Colonic mucosa (tissue), 4 donors: ENCODE measurements at regions not wholly inside any gene's neighbourhood (a gene's known extent, or its start where the extent isn't known, plus 50 kb on each side); places are given as distances from the start of the nearest gene placed in this dataset.

Source experiments
- DNase-seq: peaks from one replicate; pipeline ENCODE4 v3.0.0-alpha.2; 2020
- H3K27ac ChIP-seq: fragments of 200-600 bp; one replicate; pipeline ENCODE4 v1.8.0; 2021
- H3K27me3 ChIP-seq: fragments of 200-600 bp; one replicate; pipeline ENCODE4 v1.8.0; 2021
- H3K36me3 ChIP-seq: fragments of 200-600 bp; one replicate; pipeline ENCODE4 v1.8.0; 2021
- H3K4me1 ChIP-seq: fragments of 200-600 bp; one replicate; pipeline ENCODE4 v1.8.0; 2021; ENCODE audit warnings: mild to moderate bottlenecking
- H3K4me3 ChIP-seq: fragments of 200-600 bp; one replicate; pipeline ENCODE4 v1.8.0; 2021
- H3K9ac ChIP-seq, 2 donors: one replicate each; pipeline ENCODE4 v1.7.0; 2013; ENCODE audit warnings: control low read depth in 2 of 2, low read depth in 2 of 2, low read length in 2 of 2
- H3K9me3 ChIP-seq: fragments of 200-600 bp; one replicate; pipeline ENCODE4 v1.8.0; 2021
- CTCF ChIP-seq: fragments of 200-600 bp; IDR thresholded peaks from one replicate; pipeline ENCODE4 v1.8.0; 2022; ENCODE audit warnings: antibody characterized with exemption, mild to moderate bottlenecking
- intact Hi-C: fragments of 100-400 bp; cut with DNase I; formaldehyde crosslinking; loops from one replicate; pipeline ENCODE4 v1.14.1; 2022
- donor health status: healthy.
- donor health status: DM: no; HTN: no; CAD: no.
- donor health status: DM: no; HTN: no; CAD: no.

DNA sequence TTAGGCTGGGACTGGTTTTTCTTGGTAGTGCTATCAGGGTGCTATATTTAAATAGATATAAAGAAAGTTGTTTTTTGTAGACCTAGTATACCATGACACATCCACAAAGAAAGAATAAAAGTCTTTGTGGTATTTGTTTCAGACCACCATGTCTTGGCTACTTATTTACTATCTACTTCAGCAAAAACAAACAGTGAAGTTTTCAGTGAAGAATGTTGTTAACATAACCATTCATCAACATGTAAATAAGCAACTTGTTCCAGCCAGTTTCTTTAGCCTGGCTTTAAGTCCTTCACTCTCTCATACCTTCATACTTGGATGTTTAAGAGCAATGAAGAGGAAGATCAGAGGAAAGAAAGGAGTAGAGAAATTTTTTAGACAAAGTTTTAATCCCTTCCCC, 624.1 kb downstream of the CD109 start:
- no peak for TF ChIP-seq CTCF
- Histone ChIP-seq H3K9ac (no peak overlapping the region), H3K4me1 (no peaks in the 10 kb centered on the region), H3K27me3 (no peaks in the 10 kb centered on the region), H3K4me3 (no peak overlapping the region), H3K27ac (no peak overlapping the region), H3K36me3 (no peaks in the 10 kb centered on the region), H3K9me3 (no peaks in the 10 kb centered on the region)
- DNase-seq: no peak
- intact Hi-C loops: no loop called here

GRCh38 chr6:74319292-74319691, 623.3 kb downstream of the CD109 start:
- TF ChIP-seq CTCF: no peak
- H3K9ac ChIP-seq: no peak overlapping the region
- intact Hi-C loops: no loop called here
- H3K36me3 ChIP-seq: no peaks in the 10 kb centered on the region
- no peak for DNase-seq
- H3K27me3 ChIP-seq: no peaks in the 10 kb centered on the region
- no peaks in the 10 kb centered on the region for H3K4me1 ChIP-seq
- no peak overlapping the region for H3K4me3 ChIP-seq
- no peaks in the 10 kb centered on the region for H3K9me3 ChIP-seq
- no peak overlapping the region for H3K27ac ChIP-seq

DNA sequence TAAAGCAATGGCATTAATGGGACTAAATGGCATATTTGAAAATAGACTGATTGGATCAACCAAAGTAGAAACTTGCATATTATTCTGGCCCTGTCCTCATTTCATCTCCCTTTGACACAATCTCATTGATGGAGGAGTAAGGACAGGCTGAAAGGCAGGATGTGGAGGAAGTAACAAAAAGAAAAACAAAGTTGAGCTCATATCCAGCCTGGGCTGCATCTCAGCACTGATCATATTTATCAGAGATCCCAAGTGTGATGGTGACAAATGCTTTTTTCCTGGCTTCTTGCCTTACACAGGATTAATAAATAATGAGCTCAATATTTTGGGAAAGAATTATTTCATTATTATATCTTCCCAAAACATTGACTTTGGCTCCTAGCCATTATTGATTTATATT, 622.7 kb downstream of the CD109 start:
- no peak for DNase-seq
- no peak overlapping the region for H3K4me3 ChIP-seq
- no peak overlapping the region for H3K9ac ChIP-seq
- H3K27me3 ChIP-seq: no peaks in the 10 kb centered on the region
- H3K4me1 ChIP-seq: no peaks in the 10 kb centered on the region
- no peaks in the 10 kb centered on the region for H3K9me3 ChIP-seq
- no peak overlapping the region for H3K27ac ChIP-seq
- TF ChIP-seq CTCF: no peak
- intact Hi-C loops: no loop called here
- H3K36me3 ChIP-seq: no peaks in the 10 kb centered on the region

DNA sequence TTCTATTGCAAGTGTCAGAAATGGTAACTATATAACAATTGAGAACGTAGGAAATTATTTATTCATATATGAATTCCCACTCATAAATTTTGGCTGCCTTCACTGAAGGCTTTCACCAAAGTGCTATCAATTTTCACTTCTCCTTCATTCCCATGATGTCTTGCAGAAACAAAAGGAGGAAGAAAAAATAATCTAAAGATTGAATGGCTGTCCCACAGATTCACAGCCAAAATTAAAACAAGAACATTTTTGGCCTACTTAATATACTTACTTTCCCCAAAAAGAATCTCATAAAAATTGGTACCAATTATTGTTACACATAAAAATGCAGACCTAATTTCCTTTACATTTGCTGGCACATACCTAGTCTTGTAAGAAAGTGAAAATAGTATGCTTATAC, 616.1 kb downstream of the CD109 start:
- no peaks in the 10 kb centered on the region for H3K27me3 ChIP-seq
- no peaks in the 10 kb centered on the region for H3K36me3 ChIP-seq
- H3K4me3 ChIP-seq: no peak overlapping the region
- DNase-seq: no peak
- no peaks in the 10 kb centered on the region for H3K9me3 ChIP-seq
- intact Hi-C loops: loop anchor here (2.0 kb wide), 1 partner anchor 25 kb away; no protein-coding TSS in a partner anchor
- no peak overlapping the region for H3K9ac ChIP-seq
- TF ChIP-seq CTCF: no peak
- no peak overlapping the region for H3K27ac ChIP-seq
- no peaks in the 10 kb centered on the region for H3K4me1 ChIP-seq

DNA sequence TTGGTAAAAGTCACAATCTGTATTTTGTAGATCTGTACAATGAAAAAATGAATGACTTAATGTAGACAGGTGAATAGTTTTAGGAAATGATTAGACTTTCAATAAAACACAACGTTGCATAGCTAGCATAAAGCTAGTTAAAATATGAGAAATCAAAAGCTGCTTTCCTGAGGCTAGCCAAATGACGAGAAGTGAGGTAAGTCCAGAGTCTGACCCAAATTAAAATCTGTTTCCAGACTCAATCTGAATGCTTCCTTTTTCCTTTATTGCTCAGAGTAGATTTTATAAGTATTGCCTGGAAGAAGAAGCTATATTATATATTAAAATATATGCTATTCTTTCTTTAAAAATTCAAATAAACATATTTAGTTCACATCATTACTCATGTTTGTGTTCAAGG, 615.4 kb downstream of the CD109 start:
- DNase-seq: no peak
- H3K4me3 ChIP-seq: no peak overlapping the region
- H3K27me3 ChIP-seq: no peaks in the 10 kb centered on the region
- no peaks in the 10 kb centered on the region for H3K9me3 ChIP-seq
- no peaks in the 10 kb centered on the region for H3K4me1 ChIP-seq
- no peak for TF ChIP-seq CTCF
- H3K27ac ChIP-seq: no peak overlapping the region
- intact Hi-C loops: no loop called here
- H3K36me3 ChIP-seq: no peaks in the 10 kb centered on the region
- no peak overlapping the region for H3K9ac ChIP-seq

GRCh38 chr6:74289884-74290283, 593.9 kb downstream of the CD109 start:
- intact Hi-C loops: no loop called here
- no peak for DNase-seq
- Histone ChIP-seq H3K4me1 (no peaks in the 10 kb centered on the region), H3K4me3 (no peak overlapping the region), H3K36me3 (no peaks in the 10 kb centered on the region), H3K27ac (no peak overlapping the region), H3K9ac (no peak overlapping the region), H3K27me3 (no peaks in the 10 kb centered on the region), H3K9me3 (no peaks in the 10 kb centered on the region)
- TF ChIP-seq CTCF: no peak
